ENCODE measurements at regions not wholly inside any gene's neighbourhood (a gene's known extent, or its start where the extent isn't known, plus 50 kb on each side); places are given as distances from the start of the nearest gene placed in this dataset.

DNA sequence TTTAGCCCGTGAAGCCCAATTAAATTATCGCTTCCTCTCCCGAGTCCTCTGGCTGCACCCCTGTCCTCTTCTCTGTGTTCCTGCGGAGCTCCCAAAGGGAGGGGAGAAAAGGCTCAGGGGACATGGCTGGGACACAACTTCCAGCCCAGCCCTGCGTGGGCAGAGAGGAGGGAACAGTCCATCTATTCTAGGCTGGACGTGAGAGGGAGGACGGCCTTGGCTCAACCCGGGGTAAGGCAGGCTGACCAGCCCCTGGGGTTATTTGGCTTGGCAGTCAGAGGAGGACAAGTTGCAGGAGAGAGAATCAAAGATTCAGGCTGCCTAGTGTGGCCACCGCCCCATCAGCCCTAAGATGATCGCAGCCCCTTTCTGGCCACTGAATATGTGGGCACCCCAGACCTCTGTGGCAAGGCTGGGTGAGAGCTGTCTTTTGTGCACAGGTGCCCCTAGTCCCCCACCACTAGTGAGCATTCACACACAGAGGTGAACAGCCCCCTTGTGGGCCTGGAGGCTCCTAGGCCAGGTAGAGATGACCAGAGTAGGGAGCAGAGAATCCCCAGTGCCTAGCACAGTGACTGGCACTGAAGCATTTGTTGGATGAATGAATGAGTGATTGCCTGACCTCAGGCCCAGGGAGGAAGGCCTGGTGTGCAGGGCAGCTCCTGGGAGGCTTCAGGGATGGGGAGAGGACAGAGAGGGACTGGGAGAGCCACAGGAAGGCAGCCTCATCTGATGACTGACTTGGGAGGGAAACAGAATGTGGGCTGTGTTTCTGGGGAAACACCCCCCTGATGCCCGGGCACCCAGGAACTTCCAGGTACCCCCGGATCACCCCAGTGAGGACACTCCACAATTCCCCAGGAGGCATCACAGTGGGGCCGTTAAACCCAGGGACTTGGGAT lies 133.9 kb downstream of the C9orf50 start:
- DNase-seq: no peak

DNA sequence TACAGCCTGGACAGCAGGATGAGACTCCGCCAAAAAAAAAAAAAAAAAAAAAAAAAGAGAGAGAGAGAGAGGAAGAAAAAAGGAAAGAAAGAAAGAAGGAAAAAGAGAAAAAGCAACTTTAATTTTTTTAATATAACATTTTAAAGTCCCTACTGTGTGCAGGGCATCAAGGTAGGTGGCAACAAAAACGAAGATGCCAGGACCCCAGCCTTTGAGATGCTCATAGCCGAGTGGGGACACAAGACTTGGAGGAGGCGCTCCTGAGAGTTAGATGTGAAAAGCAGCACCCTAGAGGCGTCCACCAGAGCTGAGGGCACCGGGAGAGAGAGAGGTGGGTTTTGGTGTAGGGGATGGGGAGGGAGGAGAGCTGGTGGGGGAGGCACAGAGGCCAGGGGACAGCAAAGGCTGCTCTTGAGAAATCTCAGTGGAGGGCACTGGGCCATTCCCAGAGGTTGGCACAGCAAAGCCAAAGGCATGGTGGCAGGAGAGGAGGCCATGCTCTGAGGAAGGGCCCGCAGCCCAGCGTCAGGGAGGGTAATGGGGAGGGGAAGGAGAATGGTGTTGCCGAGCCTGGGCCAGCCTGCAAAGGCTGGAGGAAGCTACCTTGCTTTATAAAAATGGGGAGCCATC lies 135.6 kb downstream of the C9orf50 start:
- DNase-seq: no peak

DNA sequence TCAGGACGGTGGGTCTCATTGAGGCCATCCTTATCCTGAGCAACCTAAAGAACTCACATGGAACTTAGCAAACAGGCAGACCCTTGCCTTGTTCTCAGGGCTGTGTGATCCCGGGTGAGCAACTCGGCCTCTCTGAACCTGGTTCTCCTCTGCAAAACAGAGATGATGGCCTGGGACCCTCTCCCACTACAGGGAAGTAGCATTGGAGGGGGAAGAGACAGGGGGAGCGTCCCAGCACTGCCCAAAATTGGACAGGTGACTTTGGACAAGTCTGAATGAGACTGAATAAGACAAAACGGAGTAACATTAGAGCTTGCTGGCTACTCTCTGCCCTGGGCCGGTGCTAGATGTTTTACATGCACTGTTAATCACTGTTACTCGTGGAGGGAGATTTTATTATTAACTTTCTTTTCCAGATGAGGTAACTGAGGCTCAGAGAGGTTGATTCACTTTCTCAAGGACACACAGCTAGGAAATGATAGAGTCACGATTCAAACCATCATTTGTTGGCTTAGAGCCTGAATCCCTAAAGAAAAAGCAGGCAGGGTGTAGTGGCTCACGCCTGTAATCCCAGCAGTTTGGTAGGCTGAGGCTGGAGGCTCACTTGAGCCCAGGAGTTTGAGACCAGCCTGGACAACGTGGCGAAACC lies 136.4 kb downstream of the C9orf50 start:
- DNase-seq: no peak

DNA sequence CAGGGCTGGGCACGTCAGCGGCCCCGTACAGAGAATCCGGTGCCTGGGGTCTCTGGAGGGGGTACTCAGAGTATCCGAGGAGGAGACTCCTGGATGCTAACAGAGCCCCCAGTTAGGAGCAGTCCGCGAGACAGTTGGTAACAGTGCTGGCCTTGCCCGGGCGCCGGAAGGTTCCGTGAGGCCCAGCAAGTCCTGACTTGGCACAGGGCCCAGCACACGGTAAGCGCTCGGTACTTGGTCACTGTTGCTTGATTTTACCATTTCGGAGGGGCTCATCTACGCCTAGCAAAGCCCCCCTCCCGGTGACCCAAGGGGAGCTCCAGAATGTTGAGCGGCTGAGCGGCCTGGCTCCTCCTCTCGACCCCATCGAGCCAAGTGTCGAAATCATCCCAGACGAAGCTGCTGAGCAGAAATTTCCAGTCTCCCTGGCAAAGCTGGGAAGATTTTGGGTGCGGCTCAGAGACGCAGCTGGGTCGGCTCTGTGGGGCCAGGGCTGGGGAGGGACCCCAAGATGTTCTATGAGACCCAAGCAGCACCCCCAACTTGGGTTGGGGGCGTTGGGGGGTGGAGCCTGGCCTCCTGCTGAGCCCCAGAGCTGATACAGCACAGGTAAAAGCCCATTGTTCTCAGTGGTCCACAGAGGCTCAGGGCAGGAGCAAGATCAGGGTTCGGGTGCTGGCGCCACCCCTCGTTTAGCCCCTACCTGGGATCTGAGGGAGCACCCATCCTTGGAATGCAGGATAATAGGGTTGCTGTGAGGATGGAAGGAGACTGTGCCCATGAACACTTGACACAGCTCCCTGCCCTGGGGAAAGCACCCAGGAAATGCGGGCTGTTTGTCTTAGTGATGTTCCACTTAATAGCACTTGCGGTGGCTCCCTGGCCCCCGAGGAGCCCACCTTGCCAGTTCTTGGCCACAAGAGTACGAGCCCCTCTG lies 137.2 kb downstream of the C9orf50 start:
- no peak for DNase-seq

DNA sequence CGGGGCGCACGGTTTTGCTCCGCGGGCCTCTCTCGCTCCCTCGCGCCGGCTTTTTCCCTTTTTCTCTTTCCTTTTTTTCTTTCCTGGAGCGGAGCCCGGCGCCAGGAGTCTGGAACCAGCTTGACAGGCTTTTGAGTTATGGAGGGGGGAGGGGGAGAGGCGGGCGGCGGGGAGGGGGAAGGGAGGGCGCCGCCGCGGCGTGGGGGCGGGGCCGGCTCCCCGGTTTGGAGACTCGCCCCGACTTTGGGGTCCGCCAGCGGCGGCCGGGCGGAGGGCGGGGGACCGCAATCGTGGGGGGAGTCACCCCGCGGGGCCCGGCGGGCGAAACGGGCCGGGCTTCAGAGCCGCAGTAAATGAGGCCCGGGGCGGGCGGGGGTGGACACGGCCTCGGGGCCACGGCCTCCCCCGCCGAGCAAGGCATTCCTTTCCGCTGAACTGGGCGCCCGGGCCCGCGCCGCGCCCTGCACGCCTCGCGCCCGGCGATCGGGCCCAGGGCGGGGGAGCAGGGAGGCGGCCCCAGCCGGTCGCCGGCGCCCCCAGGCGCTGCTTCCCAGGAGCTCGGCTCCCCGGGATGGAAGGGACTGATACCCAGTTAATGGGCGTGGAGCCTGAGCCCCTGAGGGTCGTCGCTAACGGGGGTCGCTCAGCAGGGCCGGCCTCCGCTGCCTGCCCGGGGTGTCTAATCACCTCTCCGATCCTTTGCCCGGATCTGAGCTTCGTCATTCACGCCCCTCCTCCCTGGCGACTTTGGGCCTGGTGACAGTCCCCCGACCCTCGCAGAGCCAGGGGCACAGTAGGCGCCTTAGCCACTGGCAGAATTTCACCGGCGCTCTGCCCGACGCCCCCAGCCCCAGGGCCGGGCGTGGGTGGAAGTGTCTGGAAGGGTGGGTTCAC lies 138.1 kb downstream of the C9orf50 start:
- no peak for DNase-seq

DNA sequence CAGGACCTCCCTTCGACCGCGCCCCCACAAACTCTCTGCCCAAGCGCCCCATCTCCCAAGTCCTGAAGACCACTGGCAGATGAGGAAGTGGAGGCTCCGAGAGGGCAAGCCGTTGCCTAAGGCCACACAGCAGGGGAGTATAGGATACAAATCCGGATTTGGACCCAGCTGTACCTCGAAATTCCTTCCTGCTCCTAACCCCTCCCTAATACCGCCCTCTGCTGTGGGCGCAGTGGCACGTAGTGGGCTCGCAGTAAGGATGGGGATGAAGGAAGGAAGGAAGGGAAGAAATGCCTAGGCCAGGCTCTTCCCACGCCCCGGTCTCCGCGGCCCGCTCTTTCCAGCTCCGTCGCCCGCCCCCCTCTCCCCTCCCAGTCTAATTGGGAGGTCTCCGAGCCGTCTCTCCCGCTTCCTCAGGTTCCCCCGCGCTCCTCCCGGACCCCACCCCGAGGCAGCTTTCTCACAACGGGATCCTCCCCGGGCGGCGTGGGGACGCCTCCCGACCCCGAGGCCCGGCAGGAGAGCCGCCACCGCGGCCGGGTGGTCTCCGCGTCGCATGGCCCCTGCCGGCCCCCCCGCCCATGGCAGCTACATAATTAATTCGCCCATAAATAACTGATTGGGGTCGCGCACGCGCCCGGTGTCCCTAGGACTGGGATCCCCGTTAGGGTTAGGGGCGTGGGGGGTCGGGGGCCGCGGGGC lies 138.9 kb downstream of the C9orf50 start:
- DNase-seq: no peak

DNA sequence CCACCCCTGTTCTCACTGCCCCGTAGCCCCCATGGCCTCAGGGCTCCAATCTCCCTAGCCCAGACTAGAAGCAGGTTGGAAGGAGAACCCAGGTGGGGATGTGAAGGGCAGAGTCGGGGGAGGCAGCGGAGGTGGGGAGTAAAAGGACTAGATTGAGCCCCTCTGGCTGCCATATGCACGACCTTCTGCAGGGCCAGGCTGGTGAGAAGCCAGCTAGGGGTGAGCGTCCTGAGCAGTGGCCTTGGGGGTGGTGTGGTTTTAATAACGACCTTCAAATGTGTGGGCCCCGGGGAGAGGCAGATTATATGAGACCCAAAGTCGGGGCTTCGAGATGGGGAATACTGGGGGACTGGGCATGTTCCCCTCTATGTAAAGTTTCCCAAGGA lies 139.5 kb downstream of the C9orf50 start:
- no peak for DNase-seq

DNA sequence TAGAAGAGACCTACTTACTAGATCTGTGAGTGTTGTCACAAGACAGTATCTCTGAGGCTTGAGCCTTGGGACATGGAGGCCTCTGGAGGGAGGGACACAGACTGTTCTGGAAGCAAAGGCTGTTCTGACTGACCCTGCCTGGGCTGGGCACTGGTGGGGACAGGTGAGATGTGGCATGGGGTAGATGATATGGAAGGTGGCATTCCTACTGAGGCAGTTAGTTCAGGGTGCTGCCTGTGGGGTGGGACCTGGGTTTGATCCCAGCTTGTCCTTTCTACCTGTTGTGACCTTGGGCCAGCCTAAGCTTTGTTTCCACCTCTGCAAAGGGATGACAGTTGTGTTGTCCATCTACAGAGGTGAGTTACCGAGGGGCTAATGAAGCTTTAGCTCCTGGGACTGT lies 140.2 kb downstream of the C9orf50 start:
- no peak for DNase-seq

DNA sequence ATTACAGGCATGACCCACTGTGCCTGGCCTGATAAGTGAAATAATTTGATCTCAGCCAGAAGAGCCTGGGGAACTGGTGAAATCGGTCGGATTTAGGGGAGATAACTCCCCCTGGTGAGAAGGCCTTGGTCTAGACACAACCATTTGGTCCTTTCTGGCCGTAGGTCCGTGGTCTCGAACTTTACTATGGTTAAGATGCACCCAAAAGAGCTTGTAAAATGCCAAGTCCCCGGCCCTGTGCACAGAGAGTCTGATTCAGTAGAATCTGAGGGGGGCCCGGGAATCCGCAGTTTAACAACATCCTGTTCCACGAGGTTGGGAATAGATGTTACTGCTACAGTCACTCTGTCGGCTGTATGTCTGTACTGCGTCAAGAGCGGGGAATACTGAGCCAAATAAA lies 140.7 kb downstream of the C9orf50 start:
- no peak for DNase-seq

DNA sequence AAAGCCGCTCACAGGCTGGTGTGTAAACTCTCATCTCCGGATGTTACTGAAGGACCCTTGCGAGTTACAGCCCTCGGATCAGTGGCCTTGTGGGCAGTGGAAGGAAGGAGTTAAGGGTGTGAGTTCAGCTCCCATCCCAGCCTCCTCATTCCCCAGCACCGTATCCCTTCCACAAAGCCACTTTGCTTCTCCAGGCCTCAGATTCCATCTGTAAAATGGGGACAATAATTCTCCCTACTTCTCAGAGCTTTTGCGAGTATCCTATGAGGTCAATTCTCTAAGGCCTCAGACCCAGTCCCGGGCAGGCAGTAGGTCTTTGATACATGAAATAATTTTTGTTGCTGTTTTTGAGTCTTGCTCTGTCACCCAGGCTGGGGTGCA lies 141.3 kb downstream of the C9orf50 start:
- DNase-seq: no peak

DNA sequence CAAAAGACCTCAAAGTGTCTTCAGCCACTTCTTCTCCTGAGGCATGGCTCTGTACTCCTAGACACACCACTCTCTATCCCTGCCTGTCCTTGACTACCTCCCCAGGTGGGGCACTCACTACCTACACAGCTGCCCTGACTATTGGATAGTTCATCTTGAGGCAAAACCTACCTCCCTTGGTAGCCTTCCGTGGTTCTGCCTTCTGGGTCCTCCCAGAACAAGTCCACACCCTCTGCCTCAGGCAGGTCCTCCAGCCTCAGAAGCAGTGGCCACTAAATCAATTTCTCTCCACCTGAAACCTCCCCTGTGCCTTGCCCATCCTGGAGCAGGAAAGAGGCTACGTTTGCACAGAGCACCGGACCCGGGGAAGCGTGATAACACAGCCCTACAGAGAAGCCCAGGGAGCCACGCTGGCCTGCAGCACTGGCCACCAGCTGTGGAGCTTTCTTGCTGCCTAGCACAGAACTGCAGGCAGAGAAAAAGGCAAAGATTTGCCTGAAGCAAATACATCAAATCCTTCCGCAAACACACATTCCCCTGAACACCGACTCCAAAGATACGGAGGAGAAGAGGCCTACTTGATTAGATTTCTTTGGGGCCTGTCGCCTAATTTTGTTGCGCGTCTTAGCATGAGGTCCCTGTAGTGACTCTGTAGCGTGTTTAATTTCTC lies 141.8 kb downstream of the C9orf50 start:
- DNase-seq: no peak

DNA sequence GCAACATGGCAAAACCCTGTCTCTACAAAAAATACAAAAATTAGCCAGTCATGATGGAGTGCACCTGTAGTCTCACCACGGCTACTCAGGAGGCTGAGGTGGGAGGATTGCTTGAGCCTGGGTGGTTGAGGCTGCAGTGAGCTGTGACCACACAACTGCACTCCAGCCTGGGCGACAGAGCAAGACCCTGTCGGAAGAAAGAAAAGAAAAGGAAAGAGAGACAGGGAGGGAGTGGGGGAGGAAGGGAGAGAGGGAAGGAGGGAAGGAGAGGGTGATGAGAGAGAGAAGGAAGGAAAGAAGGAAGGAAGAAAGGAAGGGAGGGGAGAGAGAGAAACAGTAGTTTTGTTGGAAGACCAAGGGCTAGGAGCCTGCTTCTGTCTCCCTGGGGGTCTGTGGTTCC lies 142.4 kb downstream of the C9orf50 start:
- no peak for DNase-seq

DNA sequence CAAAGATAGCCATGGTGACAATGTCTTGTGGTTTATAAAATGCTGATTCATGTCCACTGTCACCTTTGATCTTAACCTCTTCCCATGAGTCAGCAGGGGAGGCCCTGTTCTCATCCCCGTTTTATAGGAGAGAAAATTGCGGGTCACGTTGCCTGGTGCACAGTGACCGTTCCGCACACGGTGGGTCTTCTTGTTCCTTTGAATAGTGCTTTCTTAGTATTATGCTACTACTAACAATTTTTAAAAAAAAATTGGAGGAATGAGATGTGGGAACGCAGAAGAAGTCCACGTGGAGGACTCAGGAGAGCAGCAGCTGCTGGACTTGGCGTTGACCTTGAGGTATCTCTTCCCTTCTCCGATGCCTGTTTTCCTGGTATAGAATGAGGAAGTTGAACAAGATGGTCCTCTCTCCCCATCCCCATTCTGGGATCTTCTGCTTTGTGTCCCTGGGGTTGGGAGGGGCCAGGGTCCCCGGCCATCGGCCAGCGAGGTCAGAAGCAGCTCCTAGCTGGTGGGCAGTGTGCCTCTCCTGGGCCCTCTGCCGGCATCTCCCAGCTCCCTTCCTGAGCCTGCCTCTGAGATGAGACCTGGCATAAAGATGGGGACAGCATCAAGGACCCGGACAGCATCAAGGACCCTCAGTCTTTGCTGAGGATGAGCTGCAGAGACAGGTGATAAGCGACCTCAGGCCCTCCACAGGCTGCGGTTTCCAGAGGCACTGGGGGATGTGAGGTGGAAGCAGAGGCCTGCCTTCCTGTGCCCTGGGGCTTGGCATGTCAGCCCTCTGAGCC lies 143.9 kb downstream of the C9orf50 start:
- DNase-seq: no peak

DNA sequence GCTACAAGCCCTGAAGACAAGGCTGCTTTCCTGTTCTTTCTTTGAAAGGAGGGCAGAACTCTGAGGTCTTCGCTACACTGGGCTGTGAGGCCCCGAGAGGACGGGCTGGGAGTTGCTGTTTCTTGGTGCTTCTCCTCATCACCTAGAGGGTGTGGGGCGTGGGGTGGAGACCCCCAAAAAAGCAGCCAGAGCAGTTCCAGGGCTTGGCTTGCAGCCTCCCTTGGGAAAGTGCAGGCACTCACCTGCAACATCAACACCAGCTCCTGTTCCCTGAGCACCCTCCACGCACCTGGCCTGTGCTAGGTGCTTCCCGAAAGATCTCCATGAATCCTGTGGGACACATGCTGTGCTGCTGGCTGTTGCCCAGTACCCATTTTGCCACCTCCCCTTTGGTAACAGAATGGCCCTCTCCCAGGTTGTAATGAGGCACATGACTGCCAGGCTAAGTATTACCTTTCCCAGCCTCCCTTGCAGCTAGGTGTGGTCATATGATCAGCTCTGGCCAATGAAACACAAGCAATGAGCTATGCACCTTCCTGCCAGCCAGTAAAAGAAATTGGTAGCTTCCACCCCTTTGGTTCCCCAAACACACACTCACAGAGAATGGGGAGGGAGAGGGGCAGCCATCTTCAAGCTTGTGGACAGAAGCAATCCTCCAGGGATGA lies 146.0 kb downstream of the C9orf50 start:
- no peak for DNase-seq

DNA sequence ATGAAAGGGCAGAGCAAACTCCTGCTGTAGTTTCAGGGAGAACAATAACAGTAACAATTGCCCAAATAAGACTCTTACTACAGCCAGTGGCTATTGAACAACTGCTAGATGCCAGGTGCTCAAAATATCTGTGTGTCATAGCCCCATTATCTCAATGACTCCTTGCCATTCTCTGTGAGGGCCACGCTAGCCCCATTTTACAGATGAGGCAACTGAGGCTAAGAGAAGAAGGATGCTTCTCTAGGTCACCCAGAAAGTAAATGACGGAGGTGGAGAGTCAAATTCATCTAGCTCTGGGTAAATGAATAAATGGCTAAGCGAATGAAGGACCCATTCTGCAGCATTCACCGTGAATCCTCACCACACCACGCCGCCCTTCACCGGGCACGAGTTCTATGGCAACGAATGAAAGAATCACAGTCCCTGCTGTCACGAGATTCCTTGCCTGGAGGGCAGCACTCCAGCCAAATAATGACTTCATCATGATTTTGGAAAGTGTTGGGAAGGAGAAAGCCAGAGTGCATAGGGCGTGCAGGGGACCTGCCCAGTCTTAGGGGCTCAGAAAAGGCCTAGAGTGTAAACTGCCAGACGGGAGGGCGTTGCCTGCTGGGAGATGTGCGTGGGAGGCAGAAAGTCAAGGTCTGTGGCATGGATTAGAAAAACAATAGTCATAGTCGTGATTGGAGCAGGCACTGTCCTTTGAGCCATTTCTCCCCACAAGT lies 147.2 kb downstream of the C9orf50 start:
- DNase-seq: no peak

DNA sequence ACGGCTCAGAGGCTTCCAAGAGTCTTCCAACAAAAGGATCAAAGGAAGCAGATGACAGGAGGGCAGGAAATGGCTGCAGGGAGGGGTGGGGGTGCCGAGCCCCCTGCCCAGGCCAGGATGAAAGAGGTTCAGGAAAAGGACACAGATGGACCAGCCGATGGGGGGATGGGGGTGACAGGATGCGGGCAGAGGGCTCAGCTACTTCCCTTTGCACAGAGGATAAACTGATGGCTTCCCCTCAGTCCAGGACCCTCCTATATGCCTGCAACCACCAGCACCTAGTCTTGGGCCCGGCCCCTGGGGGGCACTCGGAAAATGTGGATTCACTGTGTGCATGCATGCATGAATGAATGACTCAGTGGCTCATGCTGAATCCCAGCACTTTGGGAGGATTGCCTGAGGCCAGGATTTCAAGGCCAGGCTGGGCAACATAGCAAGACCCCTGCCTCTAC lies 148.2 kb downstream of the C9orf50 start:
- no peak for DNase-seq

DNA sequence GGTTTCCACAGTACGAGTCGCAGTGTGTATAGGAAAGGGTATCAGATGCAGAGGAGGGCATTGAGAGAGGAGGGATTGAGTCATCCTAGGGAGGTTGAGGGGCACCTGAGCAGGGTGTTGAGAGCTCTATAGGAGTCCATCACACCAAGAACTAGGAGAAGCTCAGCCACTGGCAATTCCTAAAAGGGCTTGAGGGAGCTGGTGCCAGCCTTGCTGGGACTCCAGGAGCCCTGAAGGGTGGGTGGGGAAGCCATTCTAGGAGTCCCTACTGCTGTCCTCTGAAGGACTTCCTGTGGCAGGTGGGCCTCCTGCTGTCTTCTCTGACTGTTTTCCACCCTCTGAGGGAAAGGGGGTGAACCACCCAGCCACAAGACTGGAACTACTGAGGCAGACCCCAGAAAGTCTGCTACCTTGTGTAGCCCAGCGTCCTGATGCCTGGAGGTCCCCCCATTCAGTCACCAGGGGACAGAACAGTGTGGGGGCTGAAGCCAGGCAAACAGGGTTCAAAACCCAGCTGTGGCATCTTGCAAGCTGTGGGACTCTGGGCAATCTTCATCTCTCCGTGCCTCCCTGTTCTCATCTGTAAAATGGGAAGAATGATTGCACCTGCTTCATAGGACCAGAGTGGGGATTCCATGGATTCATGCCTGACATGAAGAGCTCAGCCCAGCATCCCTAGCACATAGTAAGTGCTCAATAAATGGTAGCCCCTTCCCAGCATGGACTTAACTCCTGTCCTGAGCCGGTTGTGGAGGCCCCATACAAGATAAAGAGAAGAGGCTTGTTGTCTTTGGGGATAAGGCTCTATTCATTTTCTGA lies 149.5 kb downstream of the C9orf50 start:
- DNase-seq: no peak

DNA sequence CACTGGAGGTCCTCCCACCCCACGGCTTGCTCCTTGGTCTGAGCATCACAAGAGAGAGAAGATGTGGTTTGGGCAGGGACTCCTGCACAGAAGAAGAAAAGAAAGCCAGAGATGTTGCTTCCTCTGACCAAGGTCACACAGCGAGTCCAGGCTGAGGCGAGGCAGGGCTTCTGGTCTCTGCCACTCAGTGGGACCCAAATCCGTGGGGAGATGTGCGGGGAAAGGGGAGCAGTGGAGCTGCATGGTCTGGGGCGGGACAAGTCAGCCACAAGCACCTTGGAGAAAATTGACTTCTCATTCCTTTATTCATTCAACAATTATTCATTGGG lies 150.9 kb downstream of the C9orf50 start:
- DNase-seq: no peak
